ENCODE measurements at regions not wholly inside any gene's neighbourhood (a gene's known extent, or its start where the extent isn't known, plus 50 kb on each side); places are given as distances from the start of the nearest gene placed in this dataset.
A peak's percentile ranks its signal among the peaks of the same experiment; 100 is the strongest.

DNA sequence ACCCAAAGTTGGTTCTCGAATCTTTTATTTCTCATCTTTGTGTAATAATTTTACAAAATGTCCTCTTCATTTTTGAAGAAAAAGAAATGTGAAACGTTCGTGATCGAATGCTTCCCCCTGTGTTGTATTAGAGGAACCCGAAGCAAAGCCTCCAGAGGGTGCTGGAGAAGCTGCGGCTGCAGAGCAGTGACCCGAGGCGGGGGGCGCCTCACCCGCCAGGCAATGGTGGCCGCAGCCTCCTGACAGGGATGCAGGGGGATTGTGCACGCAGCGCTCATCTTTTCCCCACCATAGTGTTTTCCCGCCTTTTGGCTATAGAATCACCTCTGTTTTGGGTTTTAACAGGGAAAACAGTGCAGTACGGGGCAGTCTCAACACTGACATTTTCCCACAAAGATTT lies 307.5 kb upstream of the ANKRD30A start:
- H2AFZ ChIP-seq (ENCODE audit: low read length), result no peak overlapping the region
- WGBS, 2 donors (ENCODE audit: extremely low coverage in 2 of 2, insufficient read length in 2 of 2, insufficient replicate concordance in 1 of 2), result no CpG with 5 or more reads among the region's 15 CpGs
- H3K9me3 ChIP-seq (replicated peaks in 1 of 2; ENCODE audit: control insufficient read depth in 2 of 2, insufficient read depth in 1 of 2, low read depth in 1 of 2, low read length in 2 of 2), result no peaks in the 10 kb centered on the region
- no peaks in the 10 kb centered on the region for H3K4me1 ChIP-seq (ENCODE audit: control insufficient read depth in 2 of 2, insufficient read depth in 1 of 2, low read depth in 1 of 2, low read length in 2 of 2)
- no peak overlapping the region for H4K91ac ChIP-seq (ENCODE audit: low read depth, low read length, poor library complexity)
- no peaks in the 10 kb centered on the region for H3K79me1 ChIP-seq (ENCODE audit: low read depth, low read length)
- no peak overlapping the region for H3K23ac ChIP-seq (ENCODE audit: low read depth, low read length, poor library complexity)
- H3K14ac ChIP-seq (ENCODE audit: low read length), result no peak overlapping the region
- no peak overlapping the region for H4K8ac ChIP-seq (ENCODE audit: low read depth, low read length)
- no peaks in the 10 kb centered on the region for H3K36me3 ChIP-seq (replicated peaks in 1 of 2; ENCODE audit: control insufficient read depth in 2 of 2, insufficient read depth in 2 of 2, low read length in 2 of 2)
- H2AK5ac ChIP-seq (ENCODE audit: low read depth, low read length), result no peak overlapping the region
- H2BK120ac ChIP-seq (ENCODE audit: low read depth, low read length), result no peak overlapping the region
- H2BK12ac ChIP-seq (ENCODE audit: low read length), result no peak overlapping the region
- no peak for DNase-seq (ENCODE audit: low spot score)
- H3K4ac ChIP-seq (ENCODE audit: low read length), result no peak overlapping the region
- H3K18ac ChIP-seq (ENCODE audit: low read length), result no peak overlapping the region
- no peak overlapping the region for H3K27ac ChIP-seq (replicated peaks; ENCODE audit: low read length)
- no peak overlapping the region for H3K4me2 ChIP-seq (ENCODE audit: insufficient read depth, low read length, poor library complexity, severe bottlenecking)
- no peak overlapping the region for H2BK15ac ChIP-seq (ENCODE audit: low read length)
- H3K27me3 ChIP-seq (ENCODE audit: control insufficient read depth in 3 of 3, insufficient read depth in 3 of 3, low read depth in 1 of 3, low read length in 3 of 3), result no peaks in the 10 kb centered on the region
- H3K4me3 ChIP-seq (ENCODE audit: low read length in 2 of 2), result no peak overlapping the region
- no peak overlapping the region for H3K9ac ChIP-seq (ENCODE audit: low read depth, low read length, poor library complexity)
- H2BK5ac ChIP-seq (ENCODE audit: low read length), result no peak overlapping the region

DNA sequence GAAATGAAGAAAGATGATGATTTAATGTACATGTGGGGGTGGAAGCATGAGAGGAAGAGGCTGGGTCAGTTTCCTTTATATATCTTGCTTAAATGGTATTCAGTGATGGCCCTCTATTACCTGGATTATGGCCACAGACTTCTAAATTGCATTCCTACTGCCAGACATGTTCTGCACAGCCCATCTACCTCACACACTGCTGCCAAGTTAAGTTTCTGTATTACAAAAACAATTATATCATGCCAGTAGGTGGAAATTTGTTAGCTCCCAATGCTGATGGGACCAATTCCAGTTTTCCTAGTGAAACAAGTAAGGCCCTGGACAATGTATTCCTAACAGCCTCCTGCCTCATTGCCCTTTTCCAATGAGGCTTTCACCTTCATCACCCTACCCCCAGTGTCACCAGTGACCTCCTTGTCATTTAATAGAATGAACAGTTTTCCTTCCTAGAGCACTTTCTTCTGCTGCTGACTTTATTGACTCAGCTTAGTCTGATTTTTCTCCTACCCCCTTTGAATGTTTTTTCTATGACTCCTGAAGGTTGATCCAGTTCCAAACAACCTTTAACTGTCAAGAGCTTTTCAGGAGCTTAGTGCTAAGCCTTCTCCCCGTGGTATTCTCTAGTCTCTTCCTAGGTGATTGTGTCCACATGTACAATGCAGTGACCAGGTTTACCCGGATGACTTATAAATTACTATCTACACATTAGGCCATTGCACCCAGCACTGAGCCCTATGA lies 316.6 kb upstream of the ANKRD30A start:
- Histone ChIP-seq H2BK5ac (ENCODE audit: low read length) (no peak overlapping the region), H3K79me1 (ENCODE audit: low read depth, low read length) (no peaks in the 10 kb centered on the region), H2BK12ac (ENCODE audit: low read length) (no peak overlapping the region), H3K4me3 (ENCODE audit: low read length in 2 of 2) (no peak overlapping the region), H4K8ac (ENCODE audit: low read depth, low read length) (no peak overlapping the region), H2BK120ac (ENCODE audit: low read depth, low read length) (no peak overlapping the region), H2AFZ (ENCODE audit: low read length) (no peak overlapping the region), H3K4me1 (ENCODE audit: control insufficient read depth in 2 of 2, insufficient read depth in 1 of 2, low read depth in 1 of 2, low read length in 2 of 2) (no peaks in the 10 kb centered on the region), H3K23ac (ENCODE audit: low read depth, low read length, poor library complexity) (no peak overlapping the region), H3K4me2 (ENCODE audit: insufficient read depth, low read length, poor library complexity, severe bottlenecking) (no peak overlapping the region), H3K14ac (ENCODE audit: low read length) (no peak overlapping the region), H3K9me3 (replicated peaks in 1 of 2; ENCODE audit: control insufficient read depth in 2 of 2, insufficient read depth in 1 of 2, low read depth in 1 of 2, low read length in 2 of 2) (peaks cover 0 to 3% of the 10 kb centered on the region in 2 donors), H3K27ac (replicated peaks; ENCODE audit: low read length) (no peak overlapping the region), H3K4ac (ENCODE audit: low read length) (no peak overlapping the region), H3K18ac (ENCODE audit: low read length) (no peak overlapping the region), H3K36me3 (replicated peaks in 1 of 2; ENCODE audit: control insufficient read depth in 2 of 2, insufficient read depth in 2 of 2, low read length in 2 of 2) (no peaks in the 10 kb centered on the region), H4K91ac (ENCODE audit: low read depth, low read length, poor library complexity) (no peak overlapping the region), H2BK15ac (ENCODE audit: low read length) (no peak overlapping the region), H3K9ac (ENCODE audit: low read depth, low read length, poor library complexity) (no peak overlapping the region), H3K27me3 (ENCODE audit: control insufficient read depth in 3 of 3, insufficient read depth in 3 of 3, low read depth in 1 of 3, low read length in 3 of 3) (no peaks in the 10 kb centered on the region), H2AK5ac (ENCODE audit: low read depth, low read length) (no peak overlapping the region)
- no CpG with 5 or more reads among the region's 2 CpGs for WGBS, 2 donors (ENCODE audit: extremely low coverage in 2 of 2, insufficient read length in 2 of 2, insufficient replicate concordance in 1 of 2)
- DNase-seq (ENCODE audit: low spot score), result no peak

DNA sequence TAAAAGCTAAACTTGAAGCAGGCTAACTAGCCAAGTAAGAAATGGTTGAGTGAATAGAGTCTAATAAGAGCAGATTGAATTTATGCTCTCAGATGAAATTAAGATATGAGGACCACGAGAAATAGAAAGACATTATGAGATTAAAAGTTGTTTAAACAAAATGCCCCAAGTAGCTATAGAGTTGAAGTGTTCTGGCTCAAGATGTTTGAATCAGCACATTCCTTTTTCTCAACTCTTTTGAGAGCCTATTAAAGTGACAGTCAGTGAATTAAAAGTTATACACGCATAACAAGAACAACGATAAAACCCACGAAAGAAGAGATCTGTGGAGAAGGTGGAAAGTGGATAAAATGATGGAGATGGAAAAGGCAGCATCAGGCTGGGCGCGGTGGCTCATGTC lies 322.2 kb upstream of the ANKRD30A start:
- no peak overlapping the region for H3K18ac ChIP-seq (ENCODE audit: low read length)
- no peak overlapping the region for H3K4me3 ChIP-seq (ENCODE audit: low read length in 2 of 2)
- no peak overlapping the region for H2BK5ac ChIP-seq (ENCODE audit: low read length)
- H2BK12ac ChIP-seq (ENCODE audit: low read length), result no peak overlapping the region
- H4K8ac ChIP-seq (ENCODE audit: low read depth, low read length), result no peak overlapping the region
- no peak overlapping the region for H3K14ac ChIP-seq (ENCODE audit: low read length)
- no peak overlapping the region for H2AK5ac ChIP-seq (ENCODE audit: low read depth, low read length)
- H3K36me3 ChIP-seq (replicated peaks in 1 of 2; ENCODE audit: control insufficient read depth in 2 of 2, insufficient read depth in 2 of 2, low read length in 2 of 2), result no peaks in the 10 kb centered on the region
- no peaks in the 10 kb centered on the region for H3K27me3 ChIP-seq (ENCODE audit: control insufficient read depth in 3 of 3, insufficient read depth in 3 of 3, low read depth in 1 of 3, low read length in 3 of 3)
- H3K27ac ChIP-seq (replicated peaks; ENCODE audit: low read length), result no peak overlapping the region
- WGBS, 2 donors (ENCODE audit: extremely low coverage in 2 of 2, insufficient read length in 2 of 2, insufficient replicate concordance in 1 of 2), result no CpG with 5 or more reads among the region's 6 CpGs
- no peak overlapping the region for H2AFZ ChIP-seq (ENCODE audit: low read length)
- no peak overlapping the region for H3K4me2 ChIP-seq (ENCODE audit: insufficient read depth, low read length, poor library complexity, severe bottlenecking)
- no peak overlapping the region for H4K91ac ChIP-seq (ENCODE audit: low read depth, low read length, poor library complexity)
- no peak overlapping the region for H3K4ac ChIP-seq (ENCODE audit: low read length)
- H3K23ac ChIP-seq (ENCODE audit: low read depth, low read length, poor library complexity), result no peak overlapping the region
- H2BK120ac ChIP-seq (ENCODE audit: low read depth, low read length), result no peak overlapping the region
- no peak overlapping the region for H3K9ac ChIP-seq (ENCODE audit: low read depth, low read length, poor library complexity)
- H3K9me3 ChIP-seq (replicated peaks in 1 of 2; ENCODE audit: control insufficient read depth in 2 of 2, insufficient read depth in 1 of 2, low read depth in 1 of 2, low read length in 2 of 2), result no peaks in the 10 kb centered on the region
- H3K4me1 ChIP-seq (ENCODE audit: control insufficient read depth in 2 of 2, insufficient read depth in 1 of 2, low read depth in 1 of 2, low read length in 2 of 2), result peaks cover 0 to 7% of the 10 kb centered on the region in 2 donors
- H3K79me1 ChIP-seq (ENCODE audit: low read depth, low read length), result peaks cover 2% of the 10 kb centered on the region
- no peak for DNase-seq (ENCODE audit: low spot score)
- H2BK15ac ChIP-seq (ENCODE audit: low read length), result no peak overlapping the region

DNA sequence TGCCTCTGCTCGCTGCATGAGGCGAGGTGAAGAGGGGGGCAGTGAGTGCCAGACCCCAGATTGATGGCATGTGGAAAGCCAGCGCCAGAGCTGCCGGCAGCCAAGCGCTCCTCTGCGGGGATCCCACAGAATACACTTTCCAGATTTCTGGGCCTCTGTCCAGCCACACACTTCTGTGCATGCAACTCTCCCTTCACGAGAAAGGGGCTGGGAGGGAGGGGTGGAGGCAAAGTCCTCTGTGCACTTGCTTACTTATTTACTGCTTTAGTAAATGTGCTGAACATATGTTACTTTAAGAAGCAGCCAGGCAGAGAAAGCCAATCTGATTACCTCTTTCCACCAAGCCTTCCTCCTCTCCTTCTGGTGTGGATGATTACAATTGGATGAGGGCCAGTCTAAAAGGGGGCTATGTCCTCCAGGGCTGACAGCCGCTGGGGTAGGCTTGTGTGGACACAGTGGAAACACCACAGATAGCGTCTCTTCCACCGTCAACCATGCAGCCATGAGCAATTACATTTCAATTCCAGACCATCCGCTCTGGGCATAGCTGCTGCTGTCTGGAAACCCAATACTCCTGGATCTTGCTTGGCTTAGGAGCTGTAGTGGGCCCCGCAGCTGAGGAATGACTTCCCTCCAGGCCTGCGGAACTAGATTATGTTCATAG lies 322.8 kb upstream of the ANKRD30A start:
- peaks cover 2% of the 10 kb centered on the region for H3K79me1 ChIP-seq (ENCODE audit: low read depth, low read length)
- H3K4me2 ChIP-seq (ENCODE audit: insufficient read depth, low read length, poor library complexity, severe bottlenecking), result no peak overlapping the region
- H2BK5ac ChIP-seq (ENCODE audit: low read length), result no peak overlapping the region
- H2BK120ac ChIP-seq (ENCODE audit: low read depth, low read length), result no peak overlapping the region
- H2AFZ ChIP-seq (ENCODE audit: low read length), result no peak overlapping the region
- peak overlapping the region; percentile 80 for H3K18ac ChIP-seq (ENCODE audit: low read length)
- H3K4me3 ChIP-seq (ENCODE audit: low read length in 2 of 2), result peak overlapping the region in 1 of 2 donors; percentile 23
- no peak overlapping the region for H3K14ac ChIP-seq (ENCODE audit: low read length)
- WGBS, 2 donors (ENCODE audit: extremely low coverage in 2 of 2, insufficient read length in 2 of 2, insufficient replicate concordance in 1 of 2), result no CpG with 5 or more reads among the region's 13 CpGs
- no peak overlapping the region for H4K91ac ChIP-seq (ENCODE audit: low read depth, low read length, poor library complexity)
- no peak overlapping the region for H3K9ac ChIP-seq (ENCODE audit: low read depth, low read length, poor library complexity)
- no peak overlapping the region for H2BK15ac ChIP-seq (ENCODE audit: low read length)
- no peak overlapping the region for H4K8ac ChIP-seq (ENCODE audit: low read depth, low read length)
- H3K36me3 ChIP-seq (replicated peaks in 1 of 2; ENCODE audit: control insufficient read depth in 2 of 2, insufficient read depth in 2 of 2, low read length in 2 of 2), result no peaks in the 10 kb centered on the region
- no peak overlapping the region for H3K4ac ChIP-seq (ENCODE audit: low read length)
- no peak overlapping the region for H2AK5ac ChIP-seq (ENCODE audit: low read depth, low read length)
- no peak overlapping the region for H3K27ac ChIP-seq (replicated peaks; ENCODE audit: low read length)
- no peak for DNase-seq (ENCODE audit: low spot score)
- no peaks in the 10 kb centered on the region for H3K27me3 ChIP-seq (ENCODE audit: control insufficient read depth in 3 of 3, insufficient read depth in 3 of 3, low read depth in 1 of 3, low read length in 3 of 3)
- H3K4me1 ChIP-seq (ENCODE audit: control insufficient read depth in 2 of 2, insufficient read depth in 1 of 2, low read depth in 1 of 2, low read length in 2 of 2), result peaks cover 0 to 7% of the 10 kb centered on the region in 2 donors
- H3K9me3 ChIP-seq (replicated peaks in 1 of 2; ENCODE audit: control insufficient read depth in 2 of 2, insufficient read depth in 1 of 2, low read depth in 1 of 2, low read length in 2 of 2), result no peaks in the 10 kb centered on the region
- no peak overlapping the region for H3K23ac ChIP-seq (ENCODE audit: low read depth, low read length, poor library complexity)
- no peak overlapping the region for H2BK12ac ChIP-seq (ENCODE audit: low read length)

Data from neuronal stem cell (in vitro differentiated cells).